NCI-H510A (cell line): ENCODE measurements at regions not wholly inside any gene's neighbourhood (a gene's known extent, or its start where the extent isn't known, plus 50 kb on each side); places are given as distances from the start of the nearest gene placed in this dataset.

ENCODE experiments used
- DNase-seq: peaks from one replicate; lab custom pipeline; 2025; lab: John Stamatoyannopoulos, UW

GRCh38 chr5:125574491-125575044 is 828.1 kb upstream of the ZNF608 start:
- DNase-seq: no peak

- DNase-seq: no peak
Observed at GRCh38 chr5:125575171-125575890, 828.9 kb upstream of the ZNF608 start.

- peak; percentile 28 for DNase-seq
Observed at GRCh38 chr5:125575891-125576505, 829.6 kb upstream of the ZNF608 start.

- DNase-seq: no peak
Observed at GRCh38 chr5:125576822-125577221, 830.4 kb upstream of the ZNF608 start.

- no peak for DNase-seq
Observed at GRCh38 chr5:125578551-125578950, 832.1 kb upstream of the ZNF608 start.

- no peak for DNase-seq
Observed at GRCh38 chr5:125579182-125579581, 832.7 kb upstream of the ZNF608 start.

- DNase-seq: no peak
Observed at GRCh38 chr5:125581311-125581710, 834.9 kb upstream of the ZNF608 start.

- no peak for DNase-seq
Observed at GRCh38 chr5:125582352-125582751, 835.9 kb upstream of the ZNF608 start.

GRCh38 chr5:125583321-125584139 is 837.1 kb upstream of the ZNF608 start:
- no peak for DNase-seq

GRCh38 chr5:125584140-125584520 is 837.7 kb upstream of the ZNF608 start:
- no peak for DNase-seq

GRCh38 chr5:125587631-125588030 is 835.6 kb upstream of the GRAMD2B start:
- no peak for DNase-seq

GRCh38 chr5:125592856-125593255 is 830.4 kb upstream of the GRAMD2B start:
- no peak for DNase-seq

GRCh38 chr5:125595095-125595494 is 828.1 kb upstream of the GRAMD2B start:
- DNase-seq: no peak

- no peak for DNase-seq
Observed at GRCh38 chr5:125595845-125596244, 827.4 kb upstream of the GRAMD2B start.

GRCh38 chr5:125597338-125597737 is 825.9 kb upstream of the GRAMD2B start:
- DNase-seq: no peak

GRCh38 chr5:125600559-125600958 is 822.6 kb upstream of the GRAMD2B start:
- DNase-seq: no peak

- no peak for DNase-seq
Observed at GRCh38 chr5:125602184-125602583, 821.0 kb upstream of the GRAMD2B start.

- no peak for DNase-seq
Observed at GRCh38 chr5:125603321-125603720, 819.9 kb upstream of the GRAMD2B start.

- DNase-seq: no peak
Observed at GRCh38 chr5:125604104-125604503, 819.1 kb upstream of the GRAMD2B start.

- DNase-seq: no peak
Observed at GRCh38 chr5:125607018-125607417, 816.2 kb upstream of the GRAMD2B start.

GRCh38 chr5:125609011-125609410 is 814.2 kb upstream of the GRAMD2B start:
- DNase-seq: no peak

- DNase-seq: no peak
Observed at GRCh38 chr5:125610892-125611291, 812.3 kb upstream of the GRAMD2B start.

- no peak for DNase-seq
Observed at GRCh38 chr5:125611541-125611940, 811.7 kb upstream of the GRAMD2B start.
